ENCODE measurements at regions not wholly inside any gene's neighbourhood (a gene's known extent, or its start where the extent isn't known, plus 50 kb on each side); places are given as distances from the start of the nearest gene placed in this dataset.

DNA sequence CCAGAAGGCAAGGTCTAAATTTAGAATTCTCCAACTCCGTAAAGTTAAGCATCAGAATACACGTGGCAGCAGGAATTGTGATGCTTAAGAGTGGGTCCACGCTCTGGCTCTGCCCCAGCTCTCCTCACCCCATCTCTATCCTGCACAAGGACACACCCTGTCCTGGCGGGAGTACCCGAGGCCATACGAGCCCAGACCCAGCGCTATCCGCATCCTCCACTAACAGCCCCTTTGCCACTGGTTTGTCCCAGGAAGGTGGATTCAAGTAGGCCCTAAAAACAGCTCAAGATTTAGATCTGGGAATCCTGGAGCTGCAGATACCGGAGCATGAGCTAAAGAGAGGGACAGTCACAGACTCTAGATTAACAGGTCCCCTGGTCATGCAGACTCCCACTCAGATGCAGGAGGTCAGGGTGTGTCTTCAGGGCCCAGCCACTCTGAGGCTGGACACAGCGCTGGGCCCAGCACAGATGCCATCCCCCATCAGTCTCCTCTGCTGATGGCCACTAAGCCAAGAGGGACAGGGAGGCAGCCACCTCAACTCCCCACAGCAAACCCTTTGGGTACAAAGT, 393.3 kb downstream of the NPHP4 start:
- no peak for DNase-seq (ENCODE audit: low spot score)

DNA sequence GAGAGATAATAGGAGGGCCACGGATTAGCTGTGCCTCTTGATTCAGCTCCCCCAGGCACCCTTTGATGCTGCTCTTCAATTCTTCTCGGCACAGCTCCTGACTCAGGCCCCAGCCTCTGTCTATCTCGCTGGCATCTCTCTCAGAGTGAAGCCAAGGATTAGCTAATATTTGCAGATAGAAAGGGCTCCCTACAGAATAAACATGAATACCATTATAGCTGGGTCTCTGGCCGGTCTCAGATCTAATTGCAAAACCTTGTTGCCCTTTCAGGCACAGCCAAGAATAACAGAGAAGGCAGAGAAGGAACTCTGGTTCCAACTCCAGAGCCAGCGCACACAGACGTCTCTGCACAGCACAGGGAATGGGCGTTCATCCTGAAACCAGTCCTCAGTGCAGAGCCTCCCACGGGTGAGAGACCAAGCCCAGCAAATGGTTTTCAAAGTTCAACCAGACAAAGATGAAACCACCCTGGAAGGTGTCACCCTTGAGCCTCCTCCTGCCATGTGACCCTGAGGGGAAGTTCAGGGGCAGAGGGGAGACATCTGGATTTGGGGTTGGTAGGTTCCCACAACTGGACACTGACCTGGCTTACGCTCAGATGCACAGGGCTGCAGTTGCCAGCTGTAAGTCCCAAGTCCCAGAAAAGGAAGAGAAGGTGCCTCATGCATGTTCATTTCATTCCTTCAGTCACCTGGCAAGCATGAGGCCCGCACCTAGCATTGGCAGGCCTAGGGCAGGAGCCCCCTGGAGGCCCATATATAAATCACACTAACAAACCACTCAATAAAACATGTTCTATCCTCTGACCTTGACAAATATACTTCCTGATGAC, 394.0 kb downstream of the NPHP4 start:
- DNase-seq (ENCODE audit: low spot score), result no peak

DNA sequence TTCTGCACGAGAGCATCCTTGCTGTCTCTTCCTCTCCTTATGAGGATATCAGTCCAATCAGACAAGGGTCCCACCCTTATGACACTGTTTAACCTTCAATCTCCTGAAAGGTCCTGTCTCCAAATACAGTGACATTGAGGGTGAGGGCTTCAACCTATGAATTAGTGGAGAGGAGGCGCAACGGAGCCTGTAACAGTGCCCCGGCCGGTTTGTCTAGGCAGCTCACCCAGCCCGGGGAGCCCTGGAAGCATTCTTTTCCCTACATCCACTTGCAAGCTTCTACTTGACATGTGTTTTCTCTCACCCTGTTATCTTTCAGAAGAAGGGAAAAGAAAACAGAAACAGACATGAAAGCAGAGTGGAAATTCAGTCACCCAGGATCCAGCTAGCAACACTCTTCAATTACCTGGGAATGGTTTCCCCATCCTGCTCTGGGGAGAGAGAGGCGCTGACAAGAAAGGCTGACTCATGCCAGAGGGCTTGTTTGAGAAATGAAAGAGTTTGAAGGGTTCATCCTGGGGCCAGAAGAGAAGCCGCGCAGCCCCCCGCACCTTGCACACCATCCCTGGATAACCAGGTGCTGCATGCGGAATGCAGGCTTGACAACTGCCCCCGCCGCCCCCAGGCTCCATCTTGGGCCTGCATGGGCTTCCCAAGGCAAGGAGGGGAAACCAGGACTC, 394.9 kb downstream of the NPHP4 start:
- no peak for DNase-seq (ENCODE audit: low spot score)

DNA sequence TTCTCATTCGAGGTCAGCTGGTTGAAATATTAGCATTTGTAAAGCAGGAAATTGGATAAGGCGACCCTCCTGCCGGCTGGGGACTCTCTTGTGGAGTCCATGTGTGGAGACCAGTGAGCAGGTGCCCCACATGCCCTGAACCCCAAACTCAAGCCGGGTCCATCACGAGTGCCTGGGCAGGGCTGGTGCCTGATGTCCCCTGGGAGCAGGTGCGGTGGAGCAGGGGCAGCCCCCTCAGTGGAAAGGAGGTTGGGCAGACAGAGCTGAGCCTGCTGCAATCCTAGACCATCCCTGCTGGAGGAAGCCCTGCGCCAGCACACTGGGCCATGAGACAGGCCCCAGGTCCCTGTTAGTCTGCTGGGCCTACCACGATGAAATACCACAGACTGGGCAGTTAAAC, 395.6 kb downstream of the NPHP4 start:
- DNase-seq (ENCODE audit: low spot score), result no peak

DNA sequence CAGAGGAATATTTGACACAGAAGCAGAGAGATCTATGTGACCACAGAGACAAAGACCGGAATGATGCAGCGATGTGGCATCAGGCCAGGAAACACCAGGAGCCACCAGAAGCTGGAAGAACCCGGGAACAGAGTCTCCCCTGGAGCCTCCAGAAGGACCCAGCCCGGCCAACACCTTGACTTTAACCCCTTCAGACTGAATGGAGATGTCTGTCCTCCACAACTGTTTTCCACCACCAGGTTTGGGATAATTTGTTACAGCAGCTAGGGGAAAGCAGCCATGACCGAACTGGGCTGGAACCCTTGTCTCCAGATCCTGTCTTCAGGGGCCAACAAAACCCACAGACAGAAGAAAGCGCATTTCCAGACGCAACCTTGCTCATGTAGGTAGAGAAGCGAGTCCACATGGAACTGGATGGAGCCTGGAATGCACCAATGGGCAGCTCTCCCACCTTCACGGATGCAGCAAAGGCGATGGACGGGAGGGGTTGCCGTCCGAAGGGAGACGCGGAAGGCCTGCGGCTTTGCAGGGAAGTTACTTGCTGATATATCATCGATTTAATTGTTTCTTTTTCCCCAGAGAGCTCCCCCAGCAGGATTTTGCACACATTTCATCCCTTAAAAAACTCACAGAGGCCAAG, 396.6 kb downstream of the NPHP4 start:
- DNase-seq (ENCODE audit: low spot score), result no peak

DNA sequence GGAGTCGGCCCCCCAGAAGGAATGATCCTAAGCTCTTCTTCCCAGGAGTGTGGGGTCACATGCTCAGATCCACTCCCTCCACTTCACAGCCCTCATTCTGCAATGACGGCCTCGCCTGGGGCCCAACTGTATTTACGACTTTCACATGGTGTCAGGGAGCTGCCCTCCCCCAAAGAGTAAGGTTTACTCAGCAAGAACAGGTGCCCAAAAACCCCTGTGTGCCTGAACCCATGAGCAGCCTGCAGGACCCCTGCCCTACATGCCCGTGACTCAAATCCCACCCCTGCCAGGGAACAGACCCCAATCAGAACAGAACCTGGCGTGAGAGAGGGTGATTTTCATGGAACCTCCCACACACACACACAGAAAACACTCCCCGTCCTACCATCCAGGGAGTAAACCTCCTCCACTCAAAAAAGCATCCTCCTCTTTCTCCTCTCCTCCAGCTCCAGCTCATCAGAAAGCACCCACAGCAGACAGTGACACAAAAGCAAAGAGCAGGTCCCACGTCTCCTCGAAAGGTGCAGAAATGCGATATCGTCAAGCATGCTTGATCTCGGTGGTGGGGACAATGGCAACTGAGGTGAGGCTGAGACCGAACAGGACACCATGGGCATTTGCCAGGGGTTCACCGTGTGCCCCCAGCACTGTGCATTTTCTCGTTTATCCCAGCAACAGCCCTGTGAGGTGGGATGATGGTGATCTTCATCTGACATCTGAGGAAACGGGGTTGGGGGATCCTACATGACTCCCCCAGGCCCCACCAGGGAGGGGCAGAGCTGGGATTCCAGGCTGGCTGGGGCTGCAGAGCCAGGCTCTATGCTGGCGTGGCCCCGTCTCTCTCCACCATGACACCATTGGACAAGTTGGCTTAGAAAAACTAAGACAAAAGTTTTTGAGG, 397.9 kb downstream of the NPHP4 start:
- DNase-seq (ENCODE audit: low spot score), result no peak

DNA sequence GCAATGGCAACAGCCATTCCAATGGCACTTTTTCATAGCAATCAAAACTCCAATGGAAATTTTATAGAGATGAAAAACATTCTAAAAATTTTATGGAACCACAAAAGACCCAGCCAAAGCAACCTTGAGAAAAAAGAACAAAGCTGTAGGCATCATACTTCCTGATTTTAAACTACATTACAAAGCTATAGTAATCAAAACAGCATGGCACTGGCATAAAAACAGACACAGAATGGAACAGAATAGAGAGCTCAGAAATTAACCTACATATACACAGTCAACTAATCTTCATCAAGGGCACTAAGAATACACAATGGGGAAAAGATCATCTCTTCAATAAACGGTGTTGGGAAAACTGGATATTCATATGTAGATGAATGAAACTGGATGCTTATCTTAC, 401.5 kb downstream of the NPHP4 start:
- no peak for DNase-seq (ENCODE audit: low spot score)

DNA sequence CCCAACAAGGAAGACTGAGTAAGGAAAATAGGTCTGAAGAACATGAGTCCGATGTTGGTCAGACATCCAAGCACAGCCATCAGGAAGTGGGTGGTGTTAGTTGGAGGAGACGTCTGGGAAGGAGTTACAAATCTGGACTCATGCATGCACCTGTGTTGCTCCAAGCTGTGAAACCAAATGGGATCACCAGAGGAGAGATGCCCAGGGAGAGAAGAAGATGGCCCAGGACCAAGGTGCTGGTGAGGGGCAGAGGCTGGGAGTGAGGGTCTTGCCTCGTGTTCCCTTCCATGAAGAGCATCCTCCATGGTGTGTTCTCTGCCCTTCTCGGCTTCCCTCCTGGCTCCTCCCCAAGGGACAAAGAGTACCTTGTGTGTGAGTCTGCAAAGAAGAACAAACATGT, 405.6 kb downstream of the NPHP4 start:
- DNase-seq (ENCODE audit: low spot score), result no peak

DNA sequence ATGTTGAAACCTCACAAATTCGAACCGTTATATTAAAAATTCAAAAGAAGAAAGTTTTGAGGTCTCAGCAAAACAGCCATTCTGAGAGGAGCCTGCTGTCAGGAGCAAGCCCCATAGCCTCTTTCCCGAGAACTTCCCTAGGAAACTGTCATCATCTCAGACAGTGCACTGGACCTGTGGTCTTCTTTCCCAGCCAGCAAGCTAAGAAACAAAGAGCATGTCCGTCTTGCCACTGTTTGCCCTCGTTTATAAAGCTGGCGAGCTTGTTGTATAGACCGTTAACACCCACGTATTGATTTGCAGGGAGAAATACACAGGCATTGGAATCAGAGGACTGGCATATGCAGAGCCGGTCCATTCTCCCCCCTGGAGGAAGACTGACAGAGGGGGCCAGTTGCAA, 407.0 kb downstream of the NPHP4 start:
- no peak for DNase-seq (ENCODE audit: low spot score)

DNA sequence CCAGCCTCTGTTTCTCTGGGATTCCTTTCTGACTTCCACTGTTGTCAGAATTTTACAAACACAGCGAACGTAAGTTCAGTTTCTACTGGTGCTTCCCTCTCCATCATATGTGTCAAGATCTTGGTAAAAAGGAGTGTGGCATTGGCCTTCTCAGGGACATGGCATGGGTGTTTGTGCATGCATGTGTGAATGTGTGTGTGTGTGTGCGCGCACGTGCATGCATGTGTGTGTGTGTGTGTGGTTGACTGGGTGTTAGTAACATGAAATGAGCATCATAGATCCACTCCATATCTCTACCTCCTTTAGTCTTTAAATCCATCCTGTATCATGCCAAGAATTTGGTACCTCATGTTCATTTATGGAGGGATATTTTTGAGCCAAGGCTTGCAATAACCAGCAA, 411.3 kb downstream of the NPHP4 start:
- no peak for DNase-seq (ENCODE audit: low spot score)

DNA sequence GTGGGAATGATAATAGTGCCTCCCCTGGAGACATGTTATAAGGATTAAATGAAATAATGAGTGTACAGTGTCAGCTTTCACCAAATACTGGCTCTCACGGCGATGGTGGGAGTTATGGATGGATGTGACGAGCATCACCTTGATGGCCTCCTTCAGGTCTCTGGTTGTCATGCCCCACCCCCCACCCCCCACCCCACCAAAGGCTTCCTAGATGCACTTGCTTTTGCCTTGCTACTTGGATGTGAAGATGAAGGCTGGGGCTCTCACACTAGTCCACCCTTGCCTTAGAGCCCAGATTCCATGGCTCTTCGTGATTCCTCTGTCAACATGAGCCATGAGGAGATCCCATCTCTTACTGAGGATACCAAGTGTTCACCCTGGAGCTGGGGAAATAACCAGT, 412.3 kb downstream of the NPHP4 start:
- DNase-seq (ENCODE audit: low spot score), result no peak

DNA sequence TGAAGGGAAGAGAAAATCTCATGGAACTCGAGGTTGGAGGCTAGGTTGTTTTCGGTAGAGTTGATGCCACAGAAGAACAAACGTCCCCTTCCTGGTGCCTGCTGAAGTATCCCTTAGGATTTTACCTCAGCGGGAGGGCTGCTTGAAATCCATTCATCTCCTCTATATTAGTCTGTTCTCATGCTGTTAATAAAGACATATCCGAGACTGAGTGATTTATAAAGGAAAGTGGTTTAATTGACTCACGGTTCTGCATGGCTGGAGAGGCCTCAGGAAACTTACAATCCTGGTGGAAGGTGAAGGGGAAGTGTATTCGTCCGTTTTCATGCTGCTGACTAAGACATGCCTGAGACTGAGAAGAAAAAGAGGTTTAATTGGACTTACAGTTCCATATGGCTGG, 413.5 kb downstream of the NPHP4 start:
- DNase-seq (ENCODE audit: low spot score), result no peak

DNA sequence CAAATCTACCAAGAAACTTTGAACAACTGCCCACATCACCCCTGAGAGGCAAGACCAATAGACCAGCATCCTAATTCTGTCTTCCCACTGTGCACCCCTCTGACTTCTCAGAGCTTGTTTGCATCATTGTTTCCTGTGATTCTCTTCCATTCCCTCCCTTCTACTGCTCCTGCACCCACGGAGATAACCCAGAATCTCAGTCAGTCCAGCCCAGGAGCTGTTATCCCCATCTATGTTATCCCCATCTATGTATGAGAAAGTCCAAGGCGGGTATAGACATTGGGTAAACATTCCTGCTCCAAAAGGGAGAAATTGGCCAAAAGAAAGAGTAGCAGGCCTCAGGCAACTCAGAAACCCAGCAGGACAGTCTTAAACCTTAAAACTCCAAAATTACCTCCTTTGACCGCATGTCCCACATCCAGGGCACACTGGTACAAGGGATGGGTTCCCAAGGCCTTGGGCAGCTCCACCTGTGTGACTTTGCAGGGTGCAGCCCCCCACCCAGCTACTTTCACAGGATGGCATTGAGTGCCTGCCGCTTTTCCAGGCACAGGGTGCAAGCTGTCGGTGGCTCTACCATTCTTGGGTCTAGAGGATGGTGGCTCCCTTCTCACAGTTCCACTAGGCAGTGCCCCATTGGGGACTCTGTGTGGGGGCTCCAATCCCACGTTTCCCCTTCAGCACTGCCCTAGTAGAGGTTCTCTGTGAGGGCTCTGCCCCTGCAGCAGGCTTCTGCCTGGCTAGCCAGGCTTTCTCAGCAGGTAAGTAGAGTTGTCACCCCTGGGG, 414.8 kb downstream of the NPHP4 start:
- no peak for DNase-seq (ENCODE audit: low spot score)

DNA sequence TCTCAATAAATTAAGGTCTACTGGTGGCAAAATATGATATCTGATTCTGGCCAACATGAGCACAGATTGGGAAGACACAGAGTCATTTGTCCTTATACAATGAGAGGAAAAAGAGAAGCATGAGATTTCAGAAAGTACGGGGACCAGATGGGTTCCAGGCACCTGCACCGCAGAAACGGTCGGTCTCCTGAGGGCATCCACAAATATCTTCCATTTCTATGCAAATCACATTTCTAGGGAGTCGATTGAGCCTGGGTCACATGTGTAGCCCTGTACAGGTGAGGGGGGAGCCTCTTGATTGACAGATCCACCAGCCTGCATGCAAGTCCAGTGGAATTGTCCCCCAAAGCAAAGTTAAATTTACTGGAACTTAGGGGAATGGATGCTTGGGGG, 415.6 kb downstream of the NPHP4 start:
- no peak for DNase-seq (ENCODE audit: low spot score)

DNA sequence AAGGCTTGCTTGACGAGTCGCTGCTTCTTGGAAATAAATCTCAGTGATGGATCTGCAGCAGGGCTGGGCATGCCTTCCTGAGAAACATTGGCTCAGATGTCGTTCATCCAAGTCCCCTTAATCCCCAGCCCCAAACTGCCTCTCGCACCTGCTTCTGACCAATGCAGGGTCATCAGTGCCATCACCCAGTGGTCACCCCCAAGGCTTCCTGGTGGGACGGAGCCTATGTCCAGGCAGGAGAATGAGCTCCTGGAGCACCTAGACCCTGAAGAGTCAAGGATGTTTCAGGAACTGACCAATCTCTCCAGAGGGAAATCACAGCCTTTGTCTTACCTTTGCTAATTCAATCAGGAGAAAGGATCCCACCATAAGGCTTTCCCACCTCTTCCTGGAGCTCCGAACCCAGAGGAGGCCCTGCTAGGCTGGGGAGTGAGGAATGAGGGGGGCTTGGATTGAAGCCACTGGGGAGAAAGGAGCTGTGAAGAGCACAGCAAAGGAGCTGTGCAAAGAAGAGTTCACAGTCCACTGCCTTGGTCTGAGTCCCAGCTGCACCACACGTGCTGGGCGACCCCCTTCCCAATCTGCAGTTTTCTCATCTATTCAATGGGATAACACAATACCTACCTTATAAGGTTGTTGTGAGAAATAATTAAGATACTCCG, 416.1 kb downstream of the NPHP4 start:
- no peak for DNase-seq (ENCODE audit: low spot score)

DNA sequence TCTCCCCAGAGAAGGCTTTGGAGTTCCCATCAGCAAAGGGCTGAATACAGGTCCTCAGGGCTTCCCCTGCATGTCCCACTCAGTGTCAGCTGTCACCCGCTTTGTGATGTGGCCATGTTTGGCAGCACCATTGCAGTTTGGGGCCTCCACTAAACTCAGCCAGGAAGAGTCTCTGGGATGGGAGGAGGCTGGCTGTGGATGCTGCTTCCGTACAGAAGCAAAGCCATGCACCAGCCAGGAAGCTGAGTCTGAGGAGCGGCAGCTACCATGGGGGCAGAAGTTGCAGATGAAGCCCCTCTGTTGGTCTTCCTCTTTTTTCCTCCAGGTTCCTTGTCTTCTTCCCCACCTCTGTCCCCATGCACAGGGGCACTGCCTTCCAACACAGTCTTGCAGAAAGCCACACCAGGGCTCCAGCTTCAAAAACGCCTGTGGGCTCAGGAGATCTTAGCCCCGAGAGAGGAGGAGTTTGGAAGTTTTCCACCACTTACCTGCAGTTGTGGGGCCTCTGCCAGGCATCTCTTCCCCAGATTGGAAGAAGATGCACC, 416.8 kb downstream of the NPHP4 start:
- no peak for DNase-seq (ENCODE audit: low spot score)

DNA sequence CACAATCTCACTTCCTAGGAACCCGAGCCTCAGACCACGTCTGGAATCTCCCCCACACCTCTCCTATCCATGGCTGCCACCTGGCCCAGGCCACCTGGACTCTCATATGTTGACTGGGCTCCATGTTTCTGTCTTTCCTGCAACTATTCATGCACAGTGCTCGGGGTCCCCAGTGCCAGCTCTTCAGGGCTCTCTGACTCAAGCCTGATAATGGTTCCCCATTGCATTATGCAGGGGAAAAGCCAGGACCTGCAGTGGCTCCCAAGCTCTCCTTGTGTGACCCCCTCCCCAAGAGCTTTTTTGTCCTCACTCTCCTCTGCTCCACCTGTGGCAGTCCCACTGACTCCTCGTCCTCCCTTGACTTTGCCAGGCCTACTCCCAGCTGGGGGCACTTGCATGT, 417.6 kb downstream of the NPHP4 start:
- no peak for DNase-seq (ENCODE audit: low spot score)

DNA sequence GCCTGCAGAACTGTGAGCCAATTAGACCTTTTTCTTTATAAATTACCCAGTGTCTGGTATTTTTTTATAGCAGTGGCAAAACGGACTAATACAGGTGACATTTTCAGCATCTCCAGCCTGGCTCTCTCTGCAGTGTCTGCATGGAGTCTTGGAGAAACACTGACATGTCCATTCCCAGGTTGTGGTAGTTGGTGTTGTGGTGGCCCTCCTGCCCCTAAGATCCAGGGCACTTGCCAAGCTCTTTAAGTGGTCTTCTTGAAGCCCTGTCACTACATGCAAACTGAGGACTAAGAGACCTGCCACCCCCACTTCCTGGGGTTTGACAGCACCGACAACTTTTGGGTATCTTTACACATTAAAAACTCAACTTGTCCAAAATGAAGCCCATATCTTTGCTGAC, 419.4 kb downstream of the NPHP4 start:
- DNase-seq (ENCODE audit: low spot score), result no peak

DNA sequence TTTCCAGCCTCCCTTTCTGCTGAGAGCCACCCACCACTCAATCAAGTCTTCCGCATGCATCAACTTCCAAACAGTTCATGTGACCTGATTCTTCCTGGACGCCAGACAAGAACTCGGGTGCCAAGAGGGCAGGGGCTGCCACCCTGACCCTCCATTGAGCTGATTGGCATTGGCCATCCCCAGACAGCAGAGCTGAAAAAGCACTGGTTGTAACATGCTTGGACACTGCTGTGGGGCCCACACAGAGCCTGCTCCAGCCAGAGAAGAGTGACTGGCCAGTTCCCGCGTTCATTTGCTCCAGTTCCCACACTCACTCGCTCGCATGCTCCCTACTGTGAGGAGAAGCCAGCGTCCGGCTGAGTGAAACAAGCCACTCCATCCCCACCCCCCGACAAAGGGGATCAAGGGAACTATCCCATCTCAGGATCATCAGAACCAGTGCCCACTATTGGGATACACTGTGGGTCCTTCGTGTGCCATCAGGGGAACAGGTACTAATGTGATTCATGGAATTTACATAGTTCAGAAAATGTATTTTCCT, 420.3 kb downstream of the NPHP4 start:
- DNase-seq (ENCODE audit: low spot score), result no peak

DNA sequence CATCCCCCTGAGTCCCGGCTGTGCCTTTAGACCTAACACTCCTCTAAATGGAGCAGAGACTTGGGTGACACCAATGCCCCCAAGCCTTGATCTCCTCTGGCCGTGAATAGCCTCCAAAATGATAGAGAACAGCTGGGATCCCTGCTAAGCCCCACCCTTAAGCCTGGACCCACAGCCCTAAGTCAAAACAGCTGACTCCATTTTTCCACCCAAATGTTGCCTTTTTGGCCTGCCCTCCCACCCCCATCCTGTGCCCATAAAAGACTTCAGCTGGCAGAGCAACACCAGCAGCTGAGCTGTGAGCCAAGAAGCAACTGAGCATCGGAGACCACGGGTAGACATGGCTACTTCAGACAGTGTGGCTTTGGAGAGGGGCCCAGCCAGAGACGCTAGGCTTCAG, 420.8 kb downstream of the NPHP4 start:
- no peak for DNase-seq (ENCODE audit: low spot score)
